ENCODE measurements at regions not wholly inside any gene's neighbourhood (a gene's known extent, or its start where the extent isn't known, plus 50 kb on each side); places are given as distances from the start of the nearest gene placed in this dataset.

DNA sequence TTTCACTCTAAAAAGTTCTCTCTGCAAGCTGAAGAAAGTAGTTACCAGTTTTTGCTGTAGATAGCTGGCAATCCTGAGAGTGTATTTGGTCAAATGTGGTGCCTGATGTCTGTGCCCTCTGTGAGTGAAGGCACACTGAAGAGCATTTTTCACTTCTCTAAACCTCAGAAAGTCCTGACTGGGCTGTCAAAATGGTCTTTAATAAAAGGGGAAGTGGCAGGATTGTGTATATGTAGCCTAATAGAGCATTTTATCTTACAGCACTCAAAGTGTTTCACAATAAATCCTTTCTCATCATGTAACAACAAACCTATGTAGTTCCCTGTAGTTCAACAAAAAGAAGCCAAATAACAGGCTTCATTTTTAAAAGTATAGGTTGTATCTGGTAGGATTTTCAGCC lies 1552.3 kb upstream of the SLC39A10 start:
- intact Hi-C loops (cut with micrococcal nuclease), result no loop called here
- Histone ChIP-seq H3K27me3 (ENCODE audit: control insufficient read depth in 2 of 2, insufficient read depth in 2 of 2, low read length in 2 of 2) (no peaks in the 10 kb centered on the region), H3K4me3 (replicated peaks in 1 of 3; ENCODE audit: insufficient read depth in 1 of 3, low read depth in 1 of 3, low read length in 3 of 3) (no peak overlapping the region), H3K4me2 (ENCODE audit: insufficient read depth, low read length) (no peak overlapping the region), H3K9ac (replicated peaks; ENCODE audit: extremely low read depth, insufficient read depth, low read length) (no peak overlapping the region), H4K20me1 (replicated peaks; ENCODE audit: control insufficient read depth, extremely low read depth, insufficient read depth, low read length) (no peaks in the 10 kb centered on the region), H3K9me3 (replicated peaks; ENCODE audit: control insufficient read depth, insufficient read depth, low read length) (no peaks in the 10 kb centered on the region), H3K27ac (ENCODE audit: insufficient read depth, low read depth, low read length) (no peak overlapping the region), H3K9me1 (replicated peaks; ENCODE audit: control insufficient read depth, extremely low read depth, insufficient read depth, low read length) (no peaks in the 10 kb centered on the region), H2AFZ (ENCODE audit: low read depth, low read length) (no peak overlapping the region), H3K79me2 (ENCODE audit: control insufficient read depth, insufficient read depth, low read length) (no peaks in the 10 kb centered on the region), H3K4me1 (ENCODE audit: control insufficient read depth, extremely low read depth, insufficient read depth, low read length) (no peaks in the 10 kb centered on the region), H3K36me3 (ENCODE audit: control insufficient read depth in 2 of 2, extremely low read depth in 1 of 2, insufficient read depth in 2 of 2, low read length in 2 of 2) (no peaks in the 10 kb centered on the region)
- POLR2A ChIA-PET, result no interaction called here
- CTCF ChIA-PET, result no interaction called here
- TF ChIP-seq POLR2A (IDR thresholded peaks at IDR 0.05; ENCODE audit: low read depth, low read length) (no peak), FOS (IDR thresholded peaks at IDR 0.05; ENCODE audit: borderline replicate concordance, insufficient read depth, low read length) (no peak), GATA2 (IDR thresholded peaks at IDR 0.05; ENCODE audit: insufficient read depth, insufficient read length, low read depth, low read length) (no peak), POLR2AphosphoS5 (IDR thresholded peaks at IDR 0.05; ENCODE audit: insufficient read depth, low read depth, low read length) (no peak), JUN (IDR thresholded peaks at IDR 0.05; ENCODE audit: borderline replicate concordance, insufficient read depth, insufficient read length, low read depth) (no peak), MYC (IDR thresholded peaks at IDR 0.05; ENCODE audit: low read depth, low read length) (no peak), EZH2 (IDR thresholded peaks at IDR 0.05; ENCODE audit: borderline replicate concordance, low read depth, low read length, severe bottlenecking) (no peak)
- TF ChIP-seq, protein P1, sequence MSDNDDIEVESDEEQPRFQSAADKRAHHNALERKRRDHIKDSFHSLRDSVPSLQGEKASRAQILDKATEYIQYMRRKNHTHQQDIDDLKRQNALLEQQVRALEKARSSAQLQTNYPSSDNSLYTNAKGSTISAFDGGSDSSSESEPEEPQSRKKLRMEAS (IDR thresholded peaks at IDR 0.05; ENCODE audit: insufficient read depth, insufficient read length), result no peak
- TF ChIP-seq, protein P2, sequence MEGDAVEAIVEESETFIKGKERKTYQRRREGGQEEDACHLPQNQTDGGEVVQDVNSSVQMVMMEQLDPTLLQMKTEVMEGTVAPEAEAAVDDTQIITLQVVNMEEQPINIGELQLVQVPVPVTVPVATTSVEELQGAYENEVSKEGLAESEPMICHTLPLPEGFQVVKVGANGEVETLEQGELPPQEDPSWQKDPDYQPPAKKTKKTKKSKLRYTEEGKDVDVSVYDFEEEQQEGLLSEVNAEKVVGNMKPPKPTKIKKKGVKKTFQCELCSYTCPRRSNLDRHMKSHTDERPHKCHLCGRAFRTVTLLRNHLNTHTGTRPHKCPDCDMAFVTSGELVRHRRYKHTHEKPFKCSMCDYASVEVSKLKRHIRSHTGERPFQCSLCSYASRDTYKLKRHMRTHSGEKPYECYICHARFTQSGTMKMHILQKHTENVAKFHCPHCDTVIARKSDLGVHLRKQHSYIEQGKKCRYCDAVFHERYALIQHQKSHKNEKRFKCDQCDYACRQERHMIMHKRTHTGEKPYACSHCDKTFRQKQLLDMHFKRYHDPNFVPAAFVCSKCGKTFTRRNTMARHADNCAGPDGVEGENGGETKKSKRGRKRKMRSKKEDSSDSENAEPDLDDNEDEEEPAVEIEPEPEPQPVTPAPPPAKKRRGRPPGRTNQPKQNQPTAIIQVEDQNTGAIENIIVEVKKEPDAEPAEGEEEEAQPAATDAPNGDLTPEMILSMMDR (IDR thresholded peaks at IDR 0.05; ENCODE audit: extremely low read depth in 1 of 2, insufficient read depth in 1 of 2, low read depth in 1 of 2, low read length in 2 of 2), result no peak
- DNase-seq (ENCODE audit: low read depth, low spot score) (no peak), FAIRE-seq (no peak)
- BruUV-seq (replicated peaks), result no TSS peak
- dilution Hi-C loops (cut with MboI; ENCODE audit: extremely low pct_ligation_motif_present, low sequenced_read_pairs), result no loop called here

Measured in endothelial cell of umbilical vein (primary cell).